GM12878 (cell line): ENCODE measurements at regions not wholly inside any gene's neighbourhood (a gene's known extent, or its start where the extent isn't known, plus 50 kb on each side); places are given as distances from the start of the nearest gene placed in this dataset.

Experiments
- CUX1 ChIP-seq: IDR thresholded peaks from 2 replicates; pipeline ENCODE4 v1.6.1; 2012; ENCODE audit warnings: improper control_type of control experiment, low read depth, low read length; ENCODE audit not compliant: insufficient replicate concordance
- EP300 ChIP-seq, 2 experiments: fragments of 150-350 bp in 1 of 2; IDR thresholded peaks; 2 replicates each; pipeline ENCODE4 v1.6.1; 2011 to 2012; ENCODE audit warnings: low read depth in 2 of 2, low read length in 2 of 2, borderline replicate concordance in 1 of 2, improper control_type of control experiment in 1 of 2, inconsistent platforms in 1 of 2; ENCODE audit not compliant: control insufficient read depth in 1 of 2
- MYB ChIP-seq: fragments of 150-350 bp; IDR thresholded peaks from 2 replicates; pipeline ENCODE4 v1.6.1; 2014; ENCODE audit warnings: mild to moderate bottlenecking, low read depth, low read length, borderline replicate concordance
- TAF1 ChIP-seq: IDR thresholded peaks from 2 replicates; pipeline ENCODE4 v1.6.1; 2011; ENCODE audit warnings: mild to moderate bottlenecking, low read depth, low read length, borderline replicate concordance
- USF2 ChIP-seq: IDR thresholded peaks from 2 replicates; pipeline ENCODE4 v1.6.1; 2011; ENCODE audit warnings: low read depth, low read length, improper control_type of control experiment, borderline replicate concordance
- ZNF384 ChIP-seq: IDR thresholded peaks from 2 replicates; pipeline ENCODE4 v1.6.1; 2012; ENCODE audit warnings: low read depth, mild to moderate bottlenecking, low read length, improper control_type of control experiment, borderline replicate concordance
- ZSCAN29 ChIP-seq: fragments of 450-650 bp; IDR thresholded peaks from 2 replicates; pipeline ENCODE4 v1.6.1; 2017; ENCODE audit warnings: mild to moderate bottlenecking, moderate library complexity
- TF ChIP-seq, protein P1 (sequence below): fragments of 150-350 bp; IDR thresholded peaks from 2 replicates; pipeline ENCODE4 v1.6.1; 2014; ENCODE audit warnings: mild to moderate bottlenecking, low read depth, low read length

DNA sequence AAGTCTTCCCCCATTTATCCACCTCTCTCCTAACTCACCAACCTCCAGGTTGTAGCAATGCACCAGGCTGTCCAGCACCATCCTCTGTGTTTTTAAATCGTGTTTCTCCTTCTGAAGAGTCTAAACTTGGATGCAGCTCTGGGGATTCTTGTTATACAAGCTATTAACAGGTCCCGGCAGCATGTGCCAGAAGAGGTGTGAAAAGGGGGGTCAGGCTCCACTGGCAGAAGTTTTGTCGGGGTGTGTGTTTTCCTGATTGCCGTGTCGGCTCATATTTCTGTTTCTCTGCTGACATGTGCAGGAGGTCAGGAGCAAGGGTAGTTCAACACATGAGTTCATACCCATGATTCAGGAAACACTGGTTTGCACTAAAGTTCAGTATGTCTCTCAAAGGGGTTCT is 658.6 kb upstream of the CAMK1G start (continued):
- no peak for TF ChIP-seq CUX1
- TF ChIP-seq ZSCAN29, result no peak
- TF ChIP-seq, protein P1, sequence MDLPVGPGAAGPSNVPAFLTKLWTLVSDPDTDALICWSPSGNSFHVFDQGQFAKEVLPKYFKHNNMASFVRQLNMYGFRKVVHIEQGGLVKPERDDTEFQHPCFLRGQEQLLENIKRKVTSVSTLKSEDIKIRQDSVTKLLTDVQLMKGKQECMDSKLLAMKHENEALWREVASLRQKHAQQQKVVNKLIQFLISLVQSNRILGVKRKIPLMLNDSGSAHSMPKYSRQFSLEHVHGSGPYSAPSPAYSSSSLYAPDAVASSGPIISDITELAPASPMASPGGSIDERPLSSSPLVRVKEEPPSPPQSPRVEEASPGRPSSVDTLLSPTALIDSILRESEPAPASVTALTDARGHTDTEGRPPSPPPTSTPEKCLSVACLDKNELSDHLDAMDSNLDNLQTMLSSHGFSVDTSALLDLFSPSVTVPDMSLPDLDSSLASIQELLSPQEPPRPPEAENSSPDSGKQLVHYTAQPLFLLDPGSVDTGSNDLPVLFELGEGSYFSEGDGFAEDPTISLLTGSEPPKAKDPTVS, result no peak
- TF ChIP-seq USF2, result no peak
- TF ChIP-seq MYB, result no peak
- no peak for TF ChIP-seq EP300 (IDR thresholded peaks at IDR 0.05; ENCODE audit: borderline replicate concordance in 1 of 2, control insufficient read depth in 1 of 2, low read depth in 2 of 2, low read length in 2 of 2)
- TF ChIP-seq ZNF384, result no peak
- TF ChIP-seq TAF1, result no peak
